OCI-LY7 (cell line): ENCODE measurements at regions not wholly inside any gene's neighbourhood (a gene's known extent, or its start where the extent isn't known, plus 50 kb on each side); places are given as distances from the start of the nearest gene placed in this dataset.

Experiments used
- BruUV-seq: library from RNA; stranded (reverse); fragments of 400-500 nt; replicated peaks from 2 replicates; lab custom pipeline; 2021; lab: Mats Ljungman, UMichigan
- CTCF ChIA-PET: fragments of 300-600 bp; sonication (Branson Sonifier 250); formaldehyde crosslinking; loops from one replicate; lab custom pipeline; 2022; ENCODE audit warnings: antibody characterized with exemption; ENCODE audit not compliant: unreplicated experiment; lab: Charles Lee
- POLR2A ChIA-PET: fragments of 300-600 bp; sonication (Branson Sonifier 250); formaldehyde crosslinking; loops from one replicate; lab custom pipeline; 2022; ENCODE audit warnings: antibody characterized with exemption; lab: Charles Lee
- DNase-seq: peaks from one replicate; pipeline ENCODE4 v3.0.0-alpha.2; 2015; ENCODE audit warnings: low spot score
- H2AFZ ChIP-seq: fragments of 200-600 bp; sonication (generic), shearing (Covaris generic); 2 replicates; pipeline ENCODE4 v1.6.1; 2014; ENCODE audit warnings: mild to moderate bottlenecking, antibody characterized with exemption, low read length, moderate library complexity
- H3K27ac ChIP-seq: fragments of 200-600 bp; sonication (generic); 2 replicates; pipeline ENCODE4 v1.5.1; 2014; ENCODE audit warnings: mixed run types, low read depth, mild to moderate bottlenecking, moderate library complexity, low read length, inconsistent platforms; ENCODE audit not compliant: poor library complexity, severe bottlenecking
- H3K36me3 ChIP-seq: fragments of 200-600 bp; sonication (generic); 2 replicates; pipeline ENCODE4 v1.6.1; 2014; ENCODE audit warnings: mild to moderate bottlenecking, antibody characterized with exemption, low read length, moderate library complexity, mixed read lengths; ENCODE audit not compliant: insufficient read depth
- H3K4me1 ChIP-seq: fragments of 200-600 bp; sonication (generic); 2 replicates; pipeline ENCODE4 v1.5.1; 2014; ENCODE audit warnings: mild to moderate bottlenecking, low read length; ENCODE audit not compliant: insufficient read depth, poor library complexity, severe bottlenecking
- H3K4me2 ChIP-seq: fragments of 200-600 bp; sonication (generic); 2 replicates; pipeline ENCODE4 v1.6.1; 2014; ENCODE audit warnings: mild to moderate bottlenecking, low read length
- H3K4me3 ChIP-seq: fragments of 200-600 bp; sonication (generic); 2 replicates; pipeline ENCODE4 v1.5.1; 2014; ENCODE audit warnings: mild to moderate bottlenecking, low read depth, low read length; ENCODE audit not compliant: poor library complexity, severe bottlenecking
- H3K79me2 ChIP-seq: fragments of 200-600 bp; sonication (generic); 2 replicates; pipeline ENCODE4 v1.6.1; 2016; ENCODE audit warnings: low read depth, mild to moderate bottlenecking, low read length, moderate library complexity, mixed read lengths; ENCODE audit not compliant: insufficient read depth
- H3K9me2 ChIP-seq: fragments of 200-600 bp; sonication (generic); 2 replicates; pipeline ENCODE4 v1.6.1; 2016; ENCODE audit warnings: mild to moderate bottlenecking, low read length, mixed read lengths; ENCODE audit not compliant: insufficient read depth
- H3K9me3 ChIP-seq: fragments of 200-600 bp; sonication (generic); 2 replicates; pipeline ENCODE4 v1.6.1; 2014; ENCODE audit warnings: mild to moderate bottlenecking, mixed run types, low read length, mixed read lengths
- H4K20me1 ChIP-seq: fragments of 200-600 bp; sonication (generic); 2 replicates; pipeline ENCODE4 v1.6.1; 2014; ENCODE audit warnings: mild to moderate bottlenecking, antibody characterized with exemption, low read length, moderate library complexity, mixed read lengths; ENCODE audit not compliant: insufficient read depth
- EZH2phosphoT487 ChIP-seq: fragments of 200-600 bp; sonication (generic); IDR thresholded peaks from 2 replicates; pipeline ENCODE4 v1.6.1; 2018; ENCODE audit warnings: low read depth, borderline replicate concordance, mild to moderate bottlenecking, mixed run types, antibody characterized with exemption, low read length, moderate library complexity, mixed read lengths
- intact Hi-C: fragments of 100-400 bp; cut with micrococcal nuclease; formaldehyde crosslinking; loops from one replicate; pipeline ENCODE4 v1.10.0; 2022; ENCODE audit not compliant: unreplicated experiment
- TF ChIP-seq, protein P1 (sequence below): fragments of 200-600 bp; sonication (generic); conservative IDR thresholded peaks from 2 replicates; pipeline ENCODE4 v1.5.1; 2014; ENCODE audit warnings: mild to moderate bottlenecking, antibody characterized with exemption, low read length, moderate library complexity, mixed read lengths

DNA sequence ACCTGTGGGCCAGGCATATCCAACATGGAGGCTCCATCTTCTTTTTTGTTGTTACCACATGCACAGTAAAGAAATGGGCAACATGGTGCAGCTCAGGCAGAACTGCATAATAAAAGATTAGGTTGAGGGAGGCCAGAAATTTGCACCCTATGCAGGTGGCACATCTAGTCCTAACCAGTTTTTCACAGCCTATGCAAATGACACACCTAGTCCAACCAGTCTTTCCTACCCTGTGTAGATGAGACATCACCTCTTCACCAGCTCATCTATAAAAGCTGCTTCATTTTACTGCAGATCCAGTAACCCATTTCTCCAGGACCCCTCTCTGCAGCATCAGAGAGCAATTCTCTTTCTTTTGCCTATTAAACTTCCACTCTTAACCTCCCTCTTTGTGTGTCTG, 411.0 kb upstream of the PCDH15 start:
- H4K20me1 ChIP-seq, result no peaks in the 10 kb centered on the region
- H3K4me2 ChIP-seq, result no peak overlapping the region
- no peak overlapping the region for H3K4me3 ChIP-seq
- no TSS peak for BruUV-seq
- POLR2A ChIA-PET, result no interaction called here
- H3K9me3 ChIP-seq, result no peaks in the 10 kb centered on the region
- H3K9me2 ChIP-seq, result no peaks in the 10 kb centered on the region
- H3K79me2 ChIP-seq, result no peaks in the 10 kb centered on the region
- intact Hi-C loops, result no loop called here
- H3K4me1 ChIP-seq, result no peaks in the 10 kb centered on the region
- DNase-seq, result no peak
- H3K27ac ChIP-seq, result no peak overlapping the region
- CTCF ChIA-PET, result no interaction called here
- H2AFZ ChIP-seq, result no peak overlapping the region
- no peaks in the 10 kb centered on the region for H3K36me3 ChIP-seq
- TF ChIP-seq, protein P1, sequence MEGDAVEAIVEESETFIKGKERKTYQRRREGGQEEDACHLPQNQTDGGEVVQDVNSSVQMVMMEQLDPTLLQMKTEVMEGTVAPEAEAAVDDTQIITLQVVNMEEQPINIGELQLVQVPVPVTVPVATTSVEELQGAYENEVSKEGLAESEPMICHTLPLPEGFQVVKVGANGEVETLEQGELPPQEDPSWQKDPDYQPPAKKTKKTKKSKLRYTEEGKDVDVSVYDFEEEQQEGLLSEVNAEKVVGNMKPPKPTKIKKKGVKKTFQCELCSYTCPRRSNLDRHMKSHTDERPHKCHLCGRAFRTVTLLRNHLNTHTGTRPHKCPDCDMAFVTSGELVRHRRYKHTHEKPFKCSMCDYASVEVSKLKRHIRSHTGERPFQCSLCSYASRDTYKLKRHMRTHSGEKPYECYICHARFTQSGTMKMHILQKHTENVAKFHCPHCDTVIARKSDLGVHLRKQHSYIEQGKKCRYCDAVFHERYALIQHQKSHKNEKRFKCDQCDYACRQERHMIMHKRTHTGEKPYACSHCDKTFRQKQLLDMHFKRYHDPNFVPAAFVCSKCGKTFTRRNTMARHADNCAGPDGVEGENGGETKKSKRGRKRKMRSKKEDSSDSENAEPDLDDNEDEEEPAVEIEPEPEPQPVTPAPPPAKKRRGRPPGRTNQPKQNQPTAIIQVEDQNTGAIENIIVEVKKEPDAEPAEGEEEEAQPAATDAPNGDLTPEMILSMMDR, result no peak
- TF ChIP-seq EZH2phosphoT487, result no peak

DNA sequence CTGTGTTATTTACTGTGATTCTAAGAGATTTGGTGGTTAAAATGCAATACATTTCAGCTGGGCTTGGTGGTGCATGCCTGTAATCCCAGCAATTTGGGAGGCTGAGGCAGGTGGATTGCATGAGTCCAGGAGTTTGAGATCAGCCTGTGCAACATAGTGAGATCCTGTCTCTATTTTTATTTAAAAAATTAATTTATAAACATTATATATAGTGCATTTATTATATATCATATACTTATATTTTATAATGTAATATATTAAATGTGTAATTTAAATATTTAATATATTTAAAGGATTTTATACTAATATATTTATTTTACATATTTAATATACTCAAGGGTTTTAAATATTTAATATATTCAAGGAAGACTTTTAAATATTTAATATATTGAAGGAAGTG, 402.8 kb upstream of the PCDH15 start:
- no peaks in the 10 kb centered on the region for H3K9me3 ChIP-seq
- no peak overlapping the region for H3K4me3 ChIP-seq
- no peak for DNase-seq
- intact Hi-C loops, result no loop called here
- no peak overlapping the region for H2AFZ ChIP-seq
- no peaks in the 10 kb centered on the region for H3K4me1 ChIP-seq
- H3K4me2 ChIP-seq, result no peak overlapping the region
- no peaks in the 10 kb centered on the region for H3K36me3 ChIP-seq
- no peaks in the 10 kb centered on the region for H4K20me1 ChIP-seq
- POLR2A ChIA-PET, result no interaction called here
- no peak overlapping the region for H3K27ac ChIP-seq
- H3K79me2 ChIP-seq, result no peaks in the 10 kb centered on the region
- CTCF ChIA-PET, result no interaction called here
- no peaks in the 10 kb centered on the region for H3K9me2 ChIP-seq
- BruUV-seq, result no TSS peak
- no peak for TF ChIP-seq EZH2phosphoT487
- TF ChIP-seq, protein P1, result no peak

DNA sequence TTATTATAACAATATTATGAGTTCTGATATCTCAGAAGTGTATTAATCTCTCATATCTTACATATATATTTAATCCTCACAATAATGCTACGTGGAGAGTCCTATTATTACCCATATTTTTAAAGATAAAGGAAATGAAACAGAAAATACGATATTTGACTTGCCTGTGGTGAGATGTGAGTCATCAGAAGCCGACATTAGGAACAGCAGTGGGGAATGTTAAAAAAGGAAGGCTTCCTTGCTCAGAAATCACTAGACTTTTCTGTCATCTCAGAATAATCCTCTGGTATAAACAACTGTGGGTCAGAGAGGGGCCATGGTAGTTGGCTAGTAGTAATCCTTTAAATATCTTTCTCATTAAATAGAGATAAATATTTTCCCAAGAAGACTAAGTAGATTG, 402.3 kb upstream of the PCDH15 start:
- TF ChIP-seq, protein P1, result no peak
- no peak for TF ChIP-seq EZH2phosphoT487
- H3K4me3 ChIP-seq, result no peak overlapping the region
- H3K4me2 ChIP-seq, result no peak overlapping the region
- H3K9me3 ChIP-seq, result no peaks in the 10 kb centered on the region
- POLR2A ChIA-PET, result interaction anchor here (0.6 kb wide), 1 partner anchor 388 kb away, joined by 3 read pairs; no protein-coding TSS in a partner anchor
- no peaks in the 10 kb centered on the region for H3K36me3 ChIP-seq
- no peak overlapping the region for H2AFZ ChIP-seq
- no peaks in the 10 kb centered on the region for H3K4me1 ChIP-seq
- H3K79me2 ChIP-seq, result no peaks in the 10 kb centered on the region
- H3K9me2 ChIP-seq, result no peaks in the 10 kb centered on the region
- CTCF ChIA-PET, result no interaction called here
- intact Hi-C loops, result no loop called here
- no peaks in the 10 kb centered on the region for H4K20me1 ChIP-seq
- no peak overlapping the region for H3K27ac ChIP-seq
- no peak for DNase-seq
- no TSS peak for BruUV-seq
